Sigmoid colon (tissue), 6 donors: ENCODE measurements at regions not wholly inside any gene's neighbourhood (a gene's known extent, or its start where the extent isn't known, plus 50 kb on each side); places are given as distances from the start of the nearest gene placed in this dataset.

Source experiments
- DNase-seq: peaks from one replicate; pipeline ENCODE4 v3.0.0-alpha.2; 2019
- H3K27ac ChIP-seq, 4 donors: fragments of 200-600 bp; sonication (generic); one replicate each; pipeline ENCODE4 v1.5.1; 2016 to 2019; ENCODE audit warnings: mild to moderate bottlenecking in 1 of 4
- H3K27me3 ChIP-seq, 3 donors: fragments of 200-600 bp; sonication (generic); one replicate each; pipeline ENCODE4 v1.5.1; 2019; ENCODE audit warnings: mild to moderate bottlenecking in 1 of 3
- H3K36me3 ChIP-seq, 4 donors: fragments of 200-600 bp; sonication (generic); one replicate each; pipeline ENCODE4 v1.5.1; 2016 to 2019
- H3K4me1 ChIP-seq, 4 donors: fragments of 200-600 bp; sonication (generic); one replicate each; pipeline ENCODE4 v1.5.1; 2017 to 2019
- H3K4me3 ChIP-seq, 4 donors: fragments of 200-600 bp; sonication (generic); one replicate each; pipeline ENCODE4 v1.5.1; 2017 to 2019; ENCODE audit warnings: mild to moderate bottlenecking in 2 of 4, moderate library complexity in 1 of 4
- H3K9me3 ChIP-seq, 4 donors: fragments of 200-600 bp in 3 of 4; sonication (generic) in 3 of 4; one replicate each; pipeline versions ENCODE4 v1.5.1 to v1.6.1; 2013 to 2019
- EP300 ChIP-seq, 4 donors: sonication (generic); formaldehyde crosslinking; IDR thresholded peaks; one replicate each; pipeline ENCODE4 v1.6.1; 2017; ENCODE audit warnings: antibody characterized with exemption in 4 of 4
- POLR2A ChIP-seq, 2 donors: fragments of 450-650 bp; IDR thresholded peaks; one replicate each; pipeline ENCODE4 v1.6.1; 2016; ENCODE audit warnings: antibody characterized with exemption in 2 of 2, mild to moderate bottlenecking in 2 of 2, moderate library complexity in 2 of 2
- POLR2AphosphoS5 ChIP-seq, 4 donors: sonication (generic); formaldehyde crosslinking; IDR thresholded peaks; one replicate each; pipeline ENCODE4 v1.6.1; 2017; ENCODE audit warnings: antibody characterized with exemption in 4 of 4
- WGBS, 2 donors: extraction: QIAGEN DNeasy Blood & Tissue Kit; methylation state at CpG; one replicate each; pipeline ENCODE4 v1.1.7; 2013; 5-methylcytosine and 5-hydroxymethylcytosine counted together
- intact Hi-C: fragments of 100-400 bp; cut with DNase I; formaldehyde crosslinking; loops from one replicate; pipeline ENCODE4 v1.15.1; 2023
- TF ChIP-seq, protein P1 (sequence below), 4 experiments: fragments of 450-650 bp in 3 of 4; fragments of 200-600 bp in 1 of 4; IDR thresholded peaks; one replicate each; pipeline ENCODE4 v1.5.1; 2016 to 2019; ENCODE audit warnings: antibody characterized with exemption in 4 of 4, mild to moderate bottlenecking in 3 of 4, moderate library complexity in 2 of 4
- donor health status: healthy with polysubstance abuse.
- donor health status: healthy.

GRCh38 chr1:22262583-22262982 is 119.7 kb upstream of the WNT4 start:
- Histone ChIP-seq H3K36me3 (no peaks in the 10 kb centered on the region), H3K4me3 (no peak overlapping the region), H3K4me1 (no peaks in the 10 kb centered on the region), H3K27me3 (peaks cover 0 to 40% (median 9%) of the 10 kb centered on the region in 3 donors), H3K27ac (no peak overlapping the region), H3K9me3 (no peaks in the 10 kb centered on the region)
- intact Hi-C loops, result no loop called here
- 12 to 32% methylated on average over 8 of the region's 8 CpGs for WGBS, 2 donors
- DNase-seq, result no peak
- TF ChIP-seq, protein P1, sequence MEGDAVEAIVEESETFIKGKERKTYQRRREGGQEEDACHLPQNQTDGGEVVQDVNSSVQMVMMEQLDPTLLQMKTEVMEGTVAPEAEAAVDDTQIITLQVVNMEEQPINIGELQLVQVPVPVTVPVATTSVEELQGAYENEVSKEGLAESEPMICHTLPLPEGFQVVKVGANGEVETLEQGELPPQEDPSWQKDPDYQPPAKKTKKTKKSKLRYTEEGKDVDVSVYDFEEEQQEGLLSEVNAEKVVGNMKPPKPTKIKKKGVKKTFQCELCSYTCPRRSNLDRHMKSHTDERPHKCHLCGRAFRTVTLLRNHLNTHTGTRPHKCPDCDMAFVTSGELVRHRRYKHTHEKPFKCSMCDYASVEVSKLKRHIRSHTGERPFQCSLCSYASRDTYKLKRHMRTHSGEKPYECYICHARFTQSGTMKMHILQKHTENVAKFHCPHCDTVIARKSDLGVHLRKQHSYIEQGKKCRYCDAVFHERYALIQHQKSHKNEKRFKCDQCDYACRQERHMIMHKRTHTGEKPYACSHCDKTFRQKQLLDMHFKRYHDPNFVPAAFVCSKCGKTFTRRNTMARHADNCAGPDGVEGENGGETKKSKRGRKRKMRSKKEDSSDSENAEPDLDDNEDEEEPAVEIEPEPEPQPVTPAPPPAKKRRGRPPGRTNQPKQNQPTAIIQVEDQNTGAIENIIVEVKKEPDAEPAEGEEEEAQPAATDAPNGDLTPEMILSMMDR (IDR thresholded peaks at IDR 0.05), result no peak
- TF ChIP-seq POLR2A (IDR thresholded peaks at IDR 0.05) (no peak), EP300 (IDR thresholded peaks at IDR 0.05) (no peak), POLR2AphosphoS5 (IDR thresholded peaks at IDR 0.05) (no peak)

- no peaks in the 10 kb centered on the region for H3K36me3 ChIP-seq
- no peak overlapping the region for H3K4me3 ChIP-seq
- TF ChIP-seq POLR2A (IDR thresholded peaks at IDR 0.05) (no peak), POLR2AphosphoS5 (IDR thresholded peaks at IDR 0.05) (no peak)
- 39 to 68% methylated on average over 10 of the region's 10 CpGs for WGBS, 2 donors
- no peak for DNase-seq
- H3K9me3 ChIP-seq, result no peaks in the 10 kb centered on the region
- intact Hi-C loops, result no loop called here
- no peak overlapping the region for H3K27ac ChIP-seq
- H3K4me1 ChIP-seq, result no peaks in the 10 kb centered on the region
- peaks cover 0 to 34% (median 9%) of the 10 kb centered on the region in 3 donors for H3K27me3 ChIP-seq
Observed at GRCh38 chr1:22263359-22263758, 120.5 kb upstream of the WNT4 start.

GRCh38 chr1:22264464-22265341 is 121.8 kb upstream of the WNT4 start:
- no peak for DNase-seq
- Histone ChIP-seq H3K27ac (no peak overlapping the region), H3K27me3 (peaks cover 0 to 22% (median 9%) of the 10 kb centered on the region in 3 donors), H3K4me1 (no peaks in the 10 kb centered on the region), H3K4me3 (no peak overlapping the region), H3K36me3 (no peaks in the 10 kb centered on the region), H3K9me3 (no peaks in the 10 kb centered on the region)
- 84 to 89% methylated on average over 15 of the region's 15 CpGs for WGBS, 2 donors
- TF ChIP-seq POLR2A (IDR thresholded peaks at IDR 0.05) (no peak), POLR2AphosphoS5 (IDR thresholded peaks at IDR 0.05) (no peak), EP300 (IDR thresholded peaks at IDR 0.05) (no peak)
- TF ChIP-seq, protein P1 (IDR thresholded peaks at IDR 0.05), result no peak
- intact Hi-C loops, result no loop called here

DNA sequence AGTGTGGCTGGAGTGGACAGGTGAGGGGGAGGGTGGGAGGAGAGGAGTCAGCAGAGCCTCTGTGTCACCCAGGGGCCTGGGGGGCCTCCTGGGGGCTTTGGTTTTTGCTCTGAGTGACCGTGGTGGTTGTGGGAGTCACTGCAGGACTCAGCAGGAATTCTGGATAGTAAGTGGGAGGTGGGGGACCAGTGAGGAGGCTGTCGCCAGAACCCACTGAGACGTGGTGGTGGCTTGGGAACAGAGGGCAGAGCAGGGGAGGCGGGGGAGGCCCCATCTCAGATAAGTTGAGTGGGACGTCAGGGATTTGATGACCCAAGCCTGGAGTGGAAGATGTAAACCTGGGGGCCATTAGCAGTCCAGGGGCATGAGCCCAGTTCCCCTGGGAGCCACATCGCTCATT is 123.2 kb upstream of the WNT4 start:
- Histone ChIP-seq H3K4me3 (no peak overlapping the region), H3K27ac (no peak overlapping the region), H3K4me1 (no peaks in the 10 kb centered on the region), H3K27me3 (peaks cover 0 to 22% (median 9%) of the 10 kb centered on the region in 3 donors), H3K9me3 (no peaks in the 10 kb centered on the region), H3K36me3 (no peaks in the 10 kb centered on the region)
- DNase-seq, result no peak
- no peak for TF ChIP-seq POLR2A (IDR thresholded peaks at IDR 0.05)
- TF ChIP-seq POLR2AphosphoS5 (IDR thresholded peaks at IDR 0.05), result no peak
- no peak for TF ChIP-seq EP300 (IDR thresholded peaks at IDR 0.05)
- TF ChIP-seq, protein P1 (IDR thresholded peaks at IDR 0.05), result no peak
- WGBS, 2 donors, result 86 to 92% methylated on average over 6 of the region's 6 CpGs
- intact Hi-C loops, result no loop called here

- Histone ChIP-seq H3K27me3 (peaks cover 0 to 22% (median 4%) of the 10 kb centered on the region in 3 donors), H3K4me3 (no peak overlapping the region), H3K27ac (no peak overlapping the region), H3K36me3 (no peaks in the 10 kb centered on the region), H3K4me1 (no peaks in the 10 kb centered on the region), H3K9me3 (no peaks in the 10 kb centered on the region)
- intact Hi-C loops, result no loop called here
- no peak for TF ChIP-seq POLR2AphosphoS5 (IDR thresholded peaks at IDR 0.05)
- TF ChIP-seq, protein P1 (IDR thresholded peaks at IDR 0.05), result no peak
- TF ChIP-seq POLR2A (IDR thresholded peaks at IDR 0.05), result no peak
- TF ChIP-seq EP300 (IDR thresholded peaks at IDR 0.05), result no peak
- no peak for DNase-seq
- WGBS, 2 donors, result 67 to 76% methylated on average over 22 of the region's 22 CpGs
Observed at GRCh38 chr1:22267413-22268175, 124.7 kb upstream of the WNT4 start.
